ENCODE measurements at regions not wholly inside any gene's neighbourhood (a gene's known extent, or its start where the extent isn't known, plus 50 kb on each side); places are given as distances from the start of the nearest gene placed in this dataset.

DNA sequence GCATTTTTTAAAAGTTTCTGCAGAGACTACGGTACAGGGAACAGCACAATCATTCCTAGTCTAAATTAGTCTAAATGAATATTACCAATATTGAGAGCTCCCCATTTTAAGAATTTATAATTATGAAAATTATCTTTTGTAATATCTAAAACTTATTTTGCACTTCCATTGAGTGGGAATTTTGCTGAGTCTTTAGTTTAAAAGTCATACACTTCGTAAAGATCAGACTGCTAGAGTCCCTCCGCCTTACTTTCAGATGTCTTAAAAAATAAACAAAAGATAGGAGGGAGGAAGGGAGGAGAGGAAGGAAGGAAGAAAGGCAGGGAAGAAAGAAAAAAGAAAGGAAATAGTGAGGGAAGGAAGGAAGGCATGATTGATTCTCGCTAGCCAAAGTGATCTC is 278.2 kb upstream of the PRDM1 start:
- DNase-seq, result no peak

DNA sequence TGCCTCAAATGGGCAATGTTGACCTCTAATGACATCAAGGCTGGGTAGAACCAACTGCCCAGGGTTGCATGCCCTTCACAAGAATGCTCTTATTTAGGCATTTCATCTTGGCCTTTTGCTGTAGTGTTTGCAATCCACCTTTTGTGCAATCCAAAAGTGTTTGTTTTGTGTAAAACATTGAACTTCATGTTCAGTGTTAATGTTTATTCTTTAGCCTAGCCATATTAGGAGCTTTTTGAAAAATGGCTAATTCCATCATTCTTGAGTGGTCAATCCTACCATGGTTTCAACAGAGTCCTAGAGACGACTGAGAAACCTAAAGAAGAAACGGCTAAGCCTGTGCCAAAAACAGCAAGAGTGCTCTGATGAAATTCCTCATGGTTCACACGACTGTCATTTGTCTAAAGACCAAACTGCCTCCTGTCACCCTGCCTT is 279.6 kb upstream of the PRDM1 start:
- DNase-seq, result no peak

DNA sequence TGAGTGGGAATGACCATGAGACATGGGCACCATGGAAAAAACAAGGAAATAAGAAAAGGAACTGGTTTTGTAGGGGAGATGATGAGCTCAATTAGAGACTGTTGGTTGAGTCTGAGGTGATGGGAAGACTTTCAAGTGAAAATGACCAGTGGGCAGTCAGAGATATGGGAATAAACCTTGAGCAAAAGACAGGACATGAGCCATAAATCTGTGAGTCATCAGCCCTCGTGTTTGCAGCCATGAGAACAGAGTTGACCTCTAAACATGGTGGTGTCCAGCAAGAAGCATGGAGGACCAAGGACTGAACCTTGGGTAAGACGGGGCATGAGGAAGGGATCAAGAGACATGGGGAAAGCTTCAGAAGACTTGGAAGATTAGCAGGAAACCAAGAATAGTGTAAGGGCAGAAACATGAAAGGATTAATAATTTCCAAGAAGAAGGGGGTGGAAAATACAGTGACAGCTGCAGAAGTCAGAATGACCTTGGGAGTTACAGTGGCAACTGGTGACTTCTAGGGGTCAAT is 280.6 kb upstream of the PRDM1 start:
- no peak for DNase-seq

DNA sequence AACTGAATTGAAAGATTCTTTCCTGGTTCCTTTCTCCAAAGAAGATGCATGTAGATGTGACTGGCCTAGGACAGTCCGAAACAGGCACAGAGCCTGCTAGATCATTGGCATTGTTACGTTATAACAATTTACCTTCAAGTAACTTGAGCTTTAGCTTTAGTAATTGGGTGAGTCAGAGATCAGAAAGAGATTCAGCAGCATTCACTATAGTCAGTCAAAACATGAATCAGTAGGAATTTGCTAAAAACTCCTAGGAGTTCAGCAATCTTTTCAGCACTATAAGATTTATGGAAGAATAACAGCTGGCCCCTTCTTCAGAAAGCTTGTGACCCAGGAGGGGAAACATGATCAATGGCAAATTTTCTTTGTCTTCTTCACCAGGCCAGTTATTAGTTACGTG is 281.7 kb upstream of the PRDM1 start:
- no peak for DNase-seq

DNA sequence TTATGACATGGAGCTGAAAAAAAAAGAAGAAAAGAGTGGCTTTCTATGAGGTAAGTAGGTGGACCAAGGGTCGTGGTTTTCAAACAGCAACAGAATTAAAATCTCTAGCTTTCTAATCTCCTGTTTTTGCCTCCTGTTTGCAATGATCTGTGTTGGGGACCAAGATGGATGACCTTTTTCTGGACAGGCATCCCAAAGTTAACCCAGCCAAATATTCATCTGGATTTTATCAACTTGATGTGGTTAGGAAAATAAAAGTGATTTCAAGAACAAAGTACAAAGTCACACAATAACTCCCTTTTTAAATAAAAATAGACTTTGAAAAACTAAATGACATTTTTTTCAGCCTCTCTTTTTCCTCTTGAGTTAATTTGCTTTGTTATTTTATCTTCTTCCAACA is 282.1 kb upstream of the PRDM1 start:
- no peak for DNase-seq

DNA sequence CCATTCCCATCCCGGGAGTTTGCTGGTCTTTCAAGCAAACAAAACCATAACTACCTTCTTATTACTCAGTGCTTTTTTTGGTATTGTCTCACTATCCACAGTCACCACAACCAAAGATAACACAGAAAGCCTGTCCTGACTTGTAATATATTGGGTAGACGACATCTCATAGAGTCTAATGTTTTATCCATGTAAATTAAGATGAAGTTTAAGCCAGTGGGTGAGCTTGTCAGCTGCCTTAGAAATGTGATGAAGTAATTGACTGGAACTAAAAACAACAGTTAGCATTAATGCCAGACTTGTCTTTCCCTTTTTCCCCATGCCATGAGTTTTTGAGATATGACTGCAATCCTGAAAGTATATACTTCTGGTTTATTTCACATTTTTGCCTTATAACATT is 282.7 kb upstream of the PRDM1 start:
- no peak for DNase-seq

DNA sequence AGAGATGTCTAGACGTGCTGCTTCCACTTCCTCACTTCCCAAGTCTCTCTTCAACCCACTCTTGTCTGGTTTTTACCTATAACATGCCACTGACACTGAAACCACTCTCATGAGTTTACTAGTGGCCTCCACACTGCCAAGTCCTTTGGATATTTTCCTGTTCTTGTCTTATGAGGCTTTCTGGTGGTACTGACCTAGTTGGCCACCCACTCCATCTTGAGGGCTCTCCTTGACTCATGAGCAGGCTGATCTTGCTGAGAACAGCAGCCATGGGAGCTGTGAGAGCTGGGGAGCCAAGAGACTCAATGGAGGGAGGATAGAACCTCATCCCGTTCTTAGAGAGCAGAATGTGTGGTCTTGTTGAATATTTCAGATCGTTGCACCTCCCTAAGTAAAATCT is 283.4 kb upstream of the PRDM1 start:
- DNase-seq, result no peak

DNA sequence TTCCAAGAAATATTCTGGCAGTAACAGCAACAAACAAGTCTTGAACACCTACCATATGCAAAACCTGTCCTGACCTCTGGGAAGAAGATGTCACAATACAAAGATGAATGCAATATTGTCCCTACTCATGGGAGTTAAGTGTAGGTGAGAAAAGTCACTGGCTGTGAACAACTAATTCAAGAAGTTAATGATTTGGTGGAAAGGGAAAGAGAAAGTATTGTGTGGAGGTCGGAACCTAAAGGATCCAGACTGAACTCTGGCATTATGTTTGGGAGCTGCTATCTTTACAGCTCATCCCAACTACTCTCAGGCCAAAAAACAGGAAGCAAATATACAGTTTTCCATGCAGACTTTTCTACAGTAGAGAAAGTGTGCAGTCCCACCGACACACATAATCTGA is 285.3 kb upstream of the PRDM1 start:
- no peak for DNase-seq

DNA sequence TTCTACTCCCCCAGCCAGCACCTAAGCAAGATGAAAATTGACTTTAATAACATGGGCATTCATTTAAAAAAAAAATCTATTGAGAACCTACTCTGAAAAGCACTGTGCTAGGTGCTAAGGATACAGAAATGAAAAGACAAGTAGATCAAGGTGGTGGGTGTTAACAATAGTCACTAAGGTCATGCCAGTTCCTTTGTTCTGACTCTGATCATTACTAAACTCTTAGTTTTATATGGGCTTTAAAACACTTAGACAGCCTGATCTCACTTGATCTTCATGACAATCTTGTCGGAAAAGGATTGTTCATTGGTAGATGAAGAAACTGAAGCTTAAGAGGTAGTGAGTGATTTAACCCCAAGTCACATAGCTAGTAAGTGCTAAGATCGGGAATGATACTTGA is 285.7 kb upstream of the PRDM1 start:
- no peak for DNase-seq

DNA sequence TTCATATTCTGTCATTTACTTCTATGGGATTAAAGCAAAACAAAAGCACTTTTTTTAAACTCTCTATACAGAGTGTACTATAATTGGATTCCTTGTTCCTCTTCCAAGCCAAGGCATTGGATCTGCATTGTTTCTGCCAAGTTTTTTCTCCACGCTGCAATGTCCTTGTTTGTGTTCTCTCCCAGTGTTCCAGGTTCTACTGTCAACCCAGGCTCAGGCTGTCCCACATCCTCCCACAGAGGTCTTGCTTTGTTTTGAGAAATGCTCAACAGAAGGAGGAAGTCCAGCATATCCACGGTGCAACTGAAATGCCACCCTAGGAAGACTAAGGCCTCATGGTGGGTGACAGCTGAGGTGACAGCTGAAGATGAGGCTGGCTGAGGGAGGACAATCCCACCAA is 287.1 kb upstream of the PRDM1 start:
- no peak for DNase-seq

DNA sequence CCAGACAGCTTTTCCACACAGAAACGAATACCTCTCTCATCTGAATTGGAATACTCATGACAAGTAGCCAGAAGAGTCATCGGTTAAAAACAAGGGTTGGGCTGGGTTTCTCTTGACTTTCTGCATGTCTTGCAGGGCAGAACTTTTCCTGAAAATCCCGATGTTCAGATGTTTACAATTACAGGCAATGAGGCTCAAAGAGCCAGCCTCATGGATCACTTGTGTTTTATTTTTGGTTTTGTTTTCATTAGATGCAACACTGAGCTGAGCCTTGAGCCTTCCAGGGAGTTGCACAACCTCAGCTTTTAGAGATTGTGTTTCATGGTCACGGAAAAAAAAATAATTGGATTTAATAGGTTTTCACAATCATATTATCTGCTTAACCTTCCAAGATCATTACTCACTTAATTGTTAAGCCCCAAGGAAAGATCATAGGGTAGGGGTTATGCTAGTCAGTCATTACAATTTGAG is 288.1 kb upstream of the PRDM1 start:
- no peak for DNase-seq

DNA sequence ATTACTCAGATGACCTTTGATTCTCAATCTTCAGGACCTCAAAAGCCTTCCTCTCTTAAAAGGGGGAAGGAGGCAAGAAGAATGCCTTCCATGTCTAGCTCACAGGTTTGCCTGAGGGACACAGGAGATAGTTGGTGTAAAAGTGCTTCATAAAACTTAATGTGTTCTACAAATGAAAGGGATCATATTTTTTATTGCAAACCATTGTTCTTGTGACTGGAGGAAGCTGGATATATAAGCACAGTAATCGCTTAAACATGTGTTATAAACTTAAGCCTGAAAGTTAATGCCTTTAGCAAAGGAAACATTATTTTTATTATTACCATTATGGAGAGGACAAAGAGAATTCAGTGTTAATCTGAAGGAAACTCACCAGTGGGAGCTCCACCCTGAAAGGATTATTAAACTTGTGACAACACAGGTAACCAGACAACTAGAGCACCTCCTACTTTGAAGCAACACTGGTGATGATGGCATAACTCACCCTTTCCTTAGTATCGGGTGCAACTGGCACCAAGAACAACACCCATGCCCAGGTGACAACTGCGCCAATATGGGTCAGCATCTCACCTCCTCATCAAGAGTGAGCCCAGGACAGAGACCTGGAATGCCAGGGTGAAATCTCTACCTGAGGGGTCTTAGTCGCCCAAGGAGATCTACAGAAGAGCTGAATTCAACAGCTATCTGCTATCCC is 288.7 kb upstream of the PRDM1 start:
- DNase-seq, result no peak

DNA sequence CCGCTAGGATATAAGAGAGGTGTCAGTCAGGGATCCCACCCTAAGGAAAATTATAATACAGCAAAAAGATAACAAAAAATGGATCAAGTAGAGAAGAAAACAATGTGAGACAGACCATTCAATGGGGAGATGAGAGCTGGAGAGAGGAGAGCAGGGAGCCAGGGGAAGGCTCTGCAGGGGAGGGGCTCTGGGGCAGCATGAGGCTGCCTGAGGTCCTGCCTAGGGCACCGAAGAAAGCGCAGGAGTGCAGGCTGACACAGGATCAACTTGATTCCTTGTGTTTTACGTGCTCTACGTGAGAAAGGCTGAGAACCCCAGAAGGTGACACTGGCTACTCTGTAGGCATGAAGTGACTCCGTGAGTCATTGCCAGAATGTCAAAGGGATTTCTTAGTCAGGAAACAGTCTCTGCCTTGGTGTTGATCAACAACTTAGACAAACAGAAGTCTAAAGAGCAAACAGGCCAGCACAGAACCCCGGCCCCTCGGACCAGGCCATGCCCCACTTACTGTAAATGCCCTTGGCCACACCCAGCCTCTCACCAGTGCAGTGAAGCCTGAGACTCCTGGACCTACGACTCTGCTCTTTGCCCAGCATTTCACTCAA is 290.1 kb upstream of the PRDM1 start:
- DNase-seq, result no peak

DNA sequence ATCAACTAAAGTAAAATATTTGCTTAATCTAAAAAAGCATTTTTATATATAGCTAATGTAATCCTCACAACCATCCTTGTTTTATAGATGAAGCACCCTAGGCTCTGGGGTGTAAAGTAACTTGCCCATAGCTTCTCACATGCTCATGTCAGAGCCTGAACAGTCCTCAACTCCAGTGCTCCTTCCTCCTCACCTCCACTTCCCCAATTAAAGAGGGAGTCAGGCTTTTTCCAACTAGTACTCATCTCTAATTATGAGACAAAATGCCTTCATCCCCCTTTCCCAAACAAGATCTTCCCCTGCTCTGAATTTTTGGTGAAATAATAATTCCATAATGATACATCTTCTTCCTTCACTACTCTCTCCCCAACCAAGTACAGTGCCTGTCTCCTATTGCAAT is 290.8 kb upstream of the PRDM1 start:
- DNase-seq, result no peak

DNA sequence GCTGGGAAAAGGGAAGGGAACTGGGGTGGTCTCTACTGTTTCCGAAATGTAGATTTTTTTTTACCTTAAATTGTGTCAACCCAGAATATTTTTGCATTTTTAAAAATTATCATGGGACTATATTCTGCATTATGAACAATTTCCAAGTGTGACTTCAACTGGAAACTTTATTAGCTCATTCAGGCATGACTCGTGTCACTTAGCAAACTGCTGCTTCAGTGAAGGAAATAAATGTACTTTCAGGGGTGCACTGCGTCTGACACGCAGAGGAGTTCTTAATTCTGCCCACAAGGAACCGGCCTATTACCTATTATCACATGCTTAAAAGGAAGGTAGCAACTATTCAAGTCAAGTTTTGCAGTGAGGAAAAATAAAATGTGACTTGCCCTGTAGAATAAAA is 291.3 kb upstream of the PRDM1 start:
- no peak for DNase-seq

DNA sequence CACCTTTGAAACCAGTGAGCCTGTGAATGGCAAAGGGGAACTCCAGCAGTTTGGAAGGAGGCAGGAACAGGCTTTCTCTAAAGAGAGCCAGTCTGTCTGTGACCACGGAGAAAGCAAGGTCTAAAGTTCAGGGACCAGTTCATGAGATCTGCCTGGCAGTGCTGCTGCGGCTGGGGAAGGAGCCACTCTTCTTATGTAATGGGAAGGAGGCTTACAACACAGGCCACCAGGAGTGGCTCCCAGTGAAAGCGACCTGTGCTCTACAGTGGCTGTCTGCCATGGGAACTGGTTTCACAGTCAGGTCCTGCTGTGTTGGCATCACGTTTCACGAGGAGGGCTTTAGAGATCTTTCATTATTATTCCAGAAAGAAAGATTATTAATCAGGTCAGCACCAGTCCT is 291.9 kb upstream of the PRDM1 start:
- DNase-seq, result no peak

DNA sequence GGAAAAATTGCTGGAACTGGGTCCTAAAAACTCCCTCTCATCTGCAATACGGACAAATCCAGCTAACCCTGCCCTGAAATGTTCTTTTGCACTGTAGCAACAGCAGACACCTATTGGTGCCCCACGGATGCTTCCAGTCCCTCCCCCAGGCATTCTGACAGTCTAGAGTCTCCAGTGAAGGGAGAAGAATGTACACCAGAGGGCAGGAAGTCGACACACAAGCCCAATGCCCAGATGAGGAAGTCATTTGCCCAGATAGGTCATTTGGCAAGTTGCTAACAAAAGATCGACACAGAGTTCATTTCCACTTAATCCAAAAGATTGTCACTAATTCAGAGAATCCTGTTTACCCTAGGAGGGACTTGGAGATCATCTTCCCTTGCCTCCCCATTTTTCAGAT is 293.0 kb upstream of the PRDM1 start:
- no peak for DNase-seq

DNA sequence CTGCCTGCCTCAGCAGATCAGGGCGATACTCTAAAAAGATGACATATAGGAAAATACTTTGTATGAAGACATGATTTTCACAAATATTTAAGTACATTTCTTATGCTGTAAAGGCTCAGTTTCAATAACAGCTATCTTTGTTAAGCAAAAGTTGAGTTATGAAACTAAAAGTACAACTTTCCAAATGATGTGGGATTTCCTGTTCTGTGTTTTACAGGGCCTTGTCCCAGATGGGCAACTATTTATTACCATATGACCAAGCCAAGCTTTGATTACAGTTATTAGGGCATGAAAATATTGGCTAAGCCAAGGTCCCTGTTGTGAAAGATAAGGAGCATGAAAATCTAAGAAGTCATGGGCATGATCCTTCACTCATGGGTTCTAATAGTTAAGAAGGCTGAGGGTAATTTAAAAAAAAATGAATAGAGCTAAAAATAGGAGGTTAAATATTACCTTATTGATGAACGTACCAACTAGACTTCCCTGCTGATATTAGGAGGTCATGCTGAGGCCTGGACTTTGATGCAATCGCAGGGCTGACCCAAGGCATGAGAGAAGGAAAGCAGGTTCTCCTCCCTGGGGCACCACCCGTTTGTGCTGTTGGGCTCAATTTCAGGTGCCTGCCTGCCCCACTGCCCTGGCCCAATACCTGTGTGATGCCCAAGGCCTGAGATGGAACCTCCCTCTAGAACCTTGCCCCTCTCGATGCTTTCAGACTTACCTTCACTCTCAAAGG is 294.4 kb upstream of the PRDM1 start:
- DNase-seq, result no peak

DNA sequence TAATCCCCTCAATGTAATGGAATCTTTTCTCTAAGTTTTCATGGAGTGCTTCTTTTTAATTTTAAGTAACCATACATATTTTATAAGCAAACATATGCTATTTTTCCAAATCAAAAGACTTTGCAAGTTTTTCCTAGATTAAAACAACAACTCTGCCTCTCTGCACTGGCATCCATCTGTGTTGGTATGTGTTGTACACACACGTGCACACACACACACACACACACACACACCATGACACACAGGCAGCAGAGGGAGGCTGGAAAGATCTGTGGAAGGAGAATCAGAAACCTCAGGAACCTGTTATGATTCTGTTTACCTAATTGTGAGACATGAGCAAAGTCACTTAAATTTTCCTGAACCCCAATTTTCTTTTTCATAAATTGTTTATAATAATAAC is 295.0 kb upstream of the PRDM1 start:
- no peak for DNase-seq

DNA sequence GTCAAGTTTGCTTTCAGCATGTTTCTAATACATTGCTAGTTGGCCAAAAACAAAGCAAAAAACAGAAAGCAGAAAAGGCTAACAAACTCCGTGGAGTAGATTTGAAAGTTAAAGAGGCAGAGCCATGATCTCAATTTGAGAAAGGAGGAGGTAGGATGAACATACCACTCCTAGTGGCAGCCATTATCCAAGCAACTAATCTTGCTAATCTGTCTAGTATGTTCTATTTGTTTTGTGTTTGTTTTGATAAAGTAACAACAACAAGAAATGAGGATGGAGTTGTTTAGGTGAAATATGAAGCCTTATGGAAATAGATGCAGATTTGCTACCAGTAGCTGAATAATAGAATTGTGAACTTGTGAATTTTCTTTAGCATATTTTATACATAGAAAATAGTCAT is 295.5 kb upstream of the PRDM1 start:
- DNase-seq, result no peak

DNA sequence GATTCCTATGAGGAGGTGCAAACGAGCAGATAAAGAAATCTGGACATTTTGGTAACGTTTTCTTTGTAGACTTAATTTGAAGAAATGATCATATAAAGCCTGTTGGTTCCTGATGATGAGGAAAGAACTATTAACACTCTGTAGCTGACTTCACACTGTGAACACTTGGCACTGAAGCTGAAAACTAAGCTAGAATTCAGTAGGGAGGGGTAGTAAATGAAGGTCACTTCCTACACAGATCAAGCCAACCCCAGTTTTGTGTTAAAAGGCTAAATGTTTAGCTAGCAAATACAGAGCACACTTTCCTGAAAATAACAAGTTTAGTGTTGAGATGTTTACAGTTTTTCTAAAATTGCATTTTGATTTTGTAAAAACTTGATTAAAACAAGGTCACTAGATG is 296.2 kb upstream of the PRDM1 start:
- no peak for DNase-seq

DNA sequence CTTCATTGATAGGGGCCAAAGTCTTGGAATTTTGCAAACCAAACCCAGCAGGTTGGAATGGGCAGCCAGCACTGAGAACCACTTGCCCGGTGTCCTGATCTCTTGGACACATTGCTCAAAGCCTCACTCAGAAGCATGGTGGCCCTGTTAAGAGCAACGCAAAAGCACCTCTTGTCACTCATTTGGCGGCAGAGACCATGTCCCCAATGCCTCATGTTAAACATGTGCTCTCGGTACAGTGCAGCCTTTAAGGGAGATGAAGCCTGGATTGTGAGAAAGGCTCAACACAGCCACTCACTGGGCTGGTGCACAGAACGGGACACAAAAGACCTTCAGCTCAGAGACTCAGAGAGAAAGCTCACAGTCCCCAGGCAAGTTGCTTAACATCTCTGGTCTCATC is 298.4 kb upstream of the PRDM1 start:
- DNase-seq, result no peak

DNA sequence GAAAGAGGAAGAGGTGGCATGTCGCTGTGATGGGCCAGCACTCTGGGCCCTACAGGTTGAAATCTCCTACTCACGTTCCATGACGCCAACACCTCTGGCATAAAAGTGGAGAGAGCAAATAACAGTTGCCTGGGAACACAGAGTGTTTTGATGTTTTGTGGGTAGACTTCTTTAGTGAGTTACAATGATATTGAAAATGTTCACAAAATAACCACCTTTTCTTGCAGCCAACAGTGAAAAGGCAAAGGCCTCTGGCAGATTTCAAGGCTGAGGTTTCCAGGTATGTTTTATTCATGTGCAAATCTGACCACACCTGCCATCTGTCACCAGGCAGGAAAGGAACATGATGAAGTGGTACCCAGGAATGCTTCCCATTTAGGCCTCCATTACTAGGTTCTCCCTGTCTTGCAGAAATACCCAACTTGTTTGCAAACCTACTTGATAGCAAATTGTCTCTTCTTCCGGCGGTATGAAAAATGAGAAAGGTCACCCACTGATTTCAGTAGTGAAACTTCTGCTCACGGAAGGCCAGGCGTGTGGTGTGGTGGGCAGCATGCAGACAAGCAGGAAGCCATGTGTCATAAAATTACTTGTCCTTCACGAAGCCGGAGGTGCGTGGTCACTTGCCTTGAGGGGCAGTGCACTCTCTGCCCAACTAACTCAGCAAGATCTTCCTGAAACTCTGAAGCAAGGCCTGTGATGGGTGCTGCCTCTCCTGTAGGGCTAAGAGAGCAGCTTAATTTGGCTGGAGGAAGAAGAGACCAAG is 299.1 kb upstream of the PRDM1 start:
- no peak for DNase-seq

Measured in NCI-H1105 (cell line).